Sigmoid colon (tissue), 4 donors: ENCODE measurements at regions not wholly inside any gene's neighbourhood (a gene's known extent, or its start where the extent isn't known, plus 50 kb on each side); places are given as distances from the start of the nearest gene placed in this dataset.

ENCODE experiments used
- CTCF ChIP-seq, 4 experiments: fragments of 450-650 bp in 3 of 4; fragments of 200-600 bp in 1 of 4; IDR thresholded peaks; one replicate each; pipeline ENCODE4 v1.5.1; 2016 to 2019; ENCODE audit warnings: antibody characterized with exemption in 4 of 4, mild to moderate bottlenecking in 3 of 4, moderate library complexity in 2 of 4
- EP300 ChIP-seq, 4 donors: sonication (generic); formaldehyde crosslinking; IDR thresholded peaks; one replicate each; pipeline ENCODE4 v1.6.1; 2017; ENCODE audit warnings: antibody characterized with exemption in 4 of 4
- POLR2A ChIP-seq, 2 donors: fragments of 450-650 bp; IDR thresholded peaks; one replicate each; pipeline ENCODE4 v1.6.1; 2016; ENCODE audit warnings: antibody characterized with exemption in 2 of 2, mild to moderate bottlenecking in 2 of 2, moderate library complexity in 2 of 2
- POLR2AphosphoS5 ChIP-seq, 4 donors: sonication (generic); formaldehyde crosslinking; IDR thresholded peaks; one replicate each; pipeline ENCODE4 v1.6.1; 2017; ENCODE audit warnings: antibody characterized with exemption in 4 of 4

DNA sequence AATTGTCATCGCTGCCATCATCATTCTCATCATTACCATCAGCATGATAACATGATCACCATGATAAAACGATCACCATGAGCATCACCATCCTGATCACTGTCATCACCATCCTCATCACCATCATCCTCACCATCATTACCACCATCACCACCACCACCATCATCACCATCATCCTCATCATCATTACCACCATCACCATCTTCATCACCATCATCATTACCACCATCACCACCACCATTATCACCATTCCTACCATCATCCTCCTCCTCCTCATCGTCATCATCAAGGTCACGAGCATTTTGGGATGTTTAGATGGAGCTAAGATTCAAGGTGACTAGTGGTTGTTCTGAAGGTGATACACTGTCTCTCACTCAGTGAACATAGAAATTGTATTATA is 221.0 kb downstream of the FOXL1 start:
- TF ChIP-seq CTCF (IDR thresholded peaks at IDR 0.05) (no peak), POLR2AphosphoS5 (IDR thresholded peaks at IDR 0.05) (no peak), POLR2A (IDR thresholded peaks at IDR 0.05) (no peak), EP300 (IDR thresholded peaks at IDR 0.05) (no peak)
